Mammary epithelial cell (primary cell): ENCODE measurements at regions not wholly inside any gene's neighbourhood (a gene's known extent, or its start where the extent isn't known, plus 50 kb on each side); places are given as distances from the start of the nearest gene placed in this dataset.

Experiments used
- CTCF ChIP-seq, 2 donors: IDR thresholded peaks in 1 of 2; conservative IDR thresholded peaks in 1 of 2; 2 replicates each; pipeline ENCODE4 v1.5.1; 2011 to 2012; ENCODE audit warnings: inconsistent platforms in 2 of 2, low read length in 2 of 2, mild to moderate bottlenecking in 2 of 2, control low read depth in 1 of 2, low read depth in 1 of 2; ENCODE audit not compliant: insufficient read depth in 1 of 2; ENCODE audit errors: extremely low read depth in 1 of 2
- EZH2 ChIP-seq: IDR thresholded peaks from 2 replicates; pipeline ENCODE4 v1.6.1; 2012; ENCODE audit warnings: low read length, inconsistent platforms, borderline replicate concordance

GRCh38 chr2:7683708-7684107 is 766.5 kb downstream of the RNF144A start:
- no peak for TF ChIP-seq CTCF (conservative IDR thresholded peaks at IDR 0.05 in 1 of 2, IDR thresholded peaks at IDR 0.05 in 1 of 2; ENCODE audit: extremely low read depth in 1 of 2, insufficient read depth in 1 of 2, low read depth in 1 of 2, low read length in 2 of 2)
- TF ChIP-seq EZH2, result no peak
